Smooth muscle cell (in vitro differentiated cells): ENCODE measurements at regions not wholly inside any gene's neighbourhood (a gene's known extent, or its start where the extent isn't known, plus 50 kb on each side); places are given as distances from the start of the nearest gene placed in this dataset.

Experiments used
- DNase-seq: peaks from one replicate; lab custom pipeline; 2025; ENCODE audit not compliant: unreplicated experiment; lab: John Stamatoyannopoulos, UW
- H2AFZ ChIP-seq: fragments of 200-600 bp; sonication (generic); 2 replicates; pipeline ENCODE4 v1.6.0; 2016; ENCODE audit warnings: antibody characterized with exemption, low read depth, mild to moderate bottlenecking
- H3F3A ChIP-seq: fragments of 200-600 bp; sonication (generic); 2 replicates; pipeline ENCODE4 v1.6.0; 2017; ENCODE audit warnings: antibody characterized with exemption, low read depth
- H3K27ac ChIP-seq: fragments of 200-600 bp; sonication (generic); 2 replicates; pipeline ENCODE4 v1.5.1; 2016; ENCODE audit warnings: low read depth, mild to moderate bottlenecking
- H3K27me3 ChIP-seq: fragments of 200-600 bp; sonication (generic); 2 replicates; pipeline ENCODE4 v1.6.1; 2016; ENCODE audit warnings: low read depth, mild to moderate bottlenecking
- H3K36me3 ChIP-seq: fragments of 200-600 bp; sonication (generic); 2 replicates; pipeline ENCODE4 v1.5.1; 2016; ENCODE audit warnings: low read depth
- H3K4me1 ChIP-seq: fragments of 200-600 bp; sonication (generic); 2 replicates; pipeline ENCODE4 v1.5.1; 2016; ENCODE audit warnings: low read depth
- H3K4me2 ChIP-seq: fragments of 200-600 bp; sonication (generic); 2 replicates; pipeline ENCODE4 v1.6.0; 2016; ENCODE audit warnings: mild to moderate bottlenecking
- H3K4me3 ChIP-seq: fragments of 200-600 bp; sonication (generic); 2 replicates; pipeline ENCODE4 v1.5.1; 2016; ENCODE audit warnings: mild to moderate bottlenecking
- H3K79me2 ChIP-seq: fragments of 200-600 bp; sonication (generic); 2 replicates; pipeline ENCODE4 v1.6.0; 2016; ENCODE audit warnings: low read depth, mild to moderate bottlenecking
- H3K9ac ChIP-seq: fragments of 200-600 bp; sonication (generic); 2 replicates; pipeline ENCODE4 v1.6.0; 2016; ENCODE audit warnings: low read depth
- H3K9me3 ChIP-seq: fragments of 200-600 bp; sonication (generic); replicated peaks from 2 replicates; pipeline ENCODE4 v1.5.1; 2016; ENCODE audit warnings: low read depth
- H4K20me1 ChIP-seq: fragments of 200-600 bp; sonication (generic); 2 replicates; pipeline ENCODE4 v1.6.0; 2016; ENCODE audit warnings: low read depth
- CTCF ChIP-seq: fragments of 200-600 bp; sonication (generic); IDR thresholded peaks from 2 replicates; pipeline ENCODE4 v1.5.1; 2017; ENCODE audit warnings: borderline replicate concordance, mild to moderate bottlenecking, antibody characterized with exemption; ENCODE audit not compliant: insufficient read depth, poor library complexity, severe bottlenecking
- WGBS: methylation state at CpG from one replicate; pipeline ENCODE4 v1.1.7; 2016; ENCODE audit warnings: low lambda C conversion rate; 5-methylcytosine and 5-hydroxymethylcytosine counted together

- H3K4me1 ChIP-seq, result peaks cover 6% of the 10 kb centered on the region
- WGBS, result 100% methylated on average over 1 of the region's 1 CpG
- no peak for DNase-seq
Measured at GRCh38 chr3:144104679-144105078, 133.1 kb downstream of the DIPK2A start.

GRCh38 chr3:144105542-144105941 lies 133.9 kb downstream of the DIPK2A start:
- no peak for DNase-seq

More at GRCh38 chr3:144104679-144105078, 133.1 kb downstream of the DIPK2A start:
- no peak for TF ChIP-seq CTCF
- Histone ChIP-seq H3F3A (no peaks in the 10 kb centered on the region), H3K27me3 (no peaks in the 10 kb centered on the region), H3K9me3 (no peaks in the 10 kb centered on the region), H3K79me2 (no peaks in the 10 kb centered on the region), H2AFZ (no peak overlapping the region), H3K27ac (no peak overlapping the region), H3K9ac (no peak overlapping the region), H4K20me1 (no peaks in the 10 kb centered on the region), H3K36me3 (no peaks in the 10 kb centered on the region), H3K4me3 (no peak overlapping the region), H3K4me2 (no peak overlapping the region)

GRCh38 chr3:144106970-144107369 lies 135.3 kb downstream of the DIPK2A start:
- Histone ChIP-seq H3K4me2 (no peak overlapping the region), H3K27me3 (no peaks in the 10 kb centered on the region), H3K4me3 (no peak overlapping the region), H3K79me2 (no peaks in the 10 kb centered on the region), H3F3A (no peaks in the 10 kb centered on the region), H2AFZ (no peak overlapping the region), H3K4me1 (peaks cover 6% of the 10 kb centered on the region), H3K9ac (no peak overlapping the region), H3K9me3 (no peaks in the 10 kb centered on the region), H4K20me1 (no peaks in the 10 kb centered on the region), H3K27ac (no peak overlapping the region), H3K36me3 (no peaks in the 10 kb centered on the region)
- 79% methylated on average over 3 of the region's 3 CpGs for WGBS
- no peak for TF ChIP-seq CTCF
- DNase-seq, result no peak

More at GRCh38 chr3:144105542-144105941, 133.9 kb downstream of the DIPK2A start:
- no peak overlapping the region for H2AFZ ChIP-seq
- no peaks in the 10 kb centered on the region for H3K9me3 ChIP-seq
- WGBS, result 67% methylated on average over 3 of the region's 3 CpGs
- no peak overlapping the region for H3K9ac ChIP-seq
- no peaks in the 10 kb centered on the region for H4K20me1 ChIP-seq
- no peak for TF ChIP-seq CTCF
- H3K36me3 ChIP-seq, result no peaks in the 10 kb centered on the region
- peaks cover 6% of the 10 kb centered on the region for H3K4me1 ChIP-seq
- H3K4me2 ChIP-seq, result no peak overlapping the region
- no peak overlapping the region for H3K27ac ChIP-seq
- no peaks in the 10 kb centered on the region for H3K27me3 ChIP-seq
- no peaks in the 10 kb centered on the region for H3K79me2 ChIP-seq
- H3K4me3 ChIP-seq, result no peak overlapping the region
- H3F3A ChIP-seq, result no peaks in the 10 kb centered on the region

- Histone ChIP-seq H3K4me2 (no peak overlapping the region), H2AFZ (no peak overlapping the region), H3K4me1 (peaks cover 6% of the 10 kb centered on the region), H3K79me2 (no peaks in the 10 kb centered on the region), H3K27me3 (no peaks in the 10 kb centered on the region), H3K9me3 (no peaks in the 10 kb centered on the region), H3K4me3 (no peak overlapping the region), H3K27ac (no peak overlapping the region), H3K36me3 (no peaks in the 10 kb centered on the region), H3F3A (no peaks in the 10 kb centered on the region), H4K20me1 (no peaks in the 10 kb centered on the region), H3K9ac (no peak overlapping the region)
- no peak for DNase-seq
- TF ChIP-seq CTCF, result no peak
- 100% methylated on average over 1 of the region's 1 CpG for WGBS
Measured at GRCh38 chr3:144107923-144108322, 136.3 kb downstream of the DIPK2A start.
